LoVo (cell line): ENCODE measurements at regions not wholly inside any gene's neighbourhood (a gene's known extent, or its start where the extent isn't known, plus 50 kb on each side); places are given as distances from the start of the nearest gene placed in this dataset.
"Not testable (repeated sequence)": the region's sequence is repeated elsewhere in the genome, so short reads cannot be mapped to it uniquely, and the experiment has no call there.

Source experiments
- DNase-seq: peaks from one replicate; pipeline ENCODE4 v3.0.0-alpha.2; 2016; ENCODE audit warnings: low spot score

- DNase-seq, result not testable (repeated sequence)
These were observed 621.9 kb upstream of the NRP1 start for GRCh38 chr10:33956322-33956721.

DNA sequence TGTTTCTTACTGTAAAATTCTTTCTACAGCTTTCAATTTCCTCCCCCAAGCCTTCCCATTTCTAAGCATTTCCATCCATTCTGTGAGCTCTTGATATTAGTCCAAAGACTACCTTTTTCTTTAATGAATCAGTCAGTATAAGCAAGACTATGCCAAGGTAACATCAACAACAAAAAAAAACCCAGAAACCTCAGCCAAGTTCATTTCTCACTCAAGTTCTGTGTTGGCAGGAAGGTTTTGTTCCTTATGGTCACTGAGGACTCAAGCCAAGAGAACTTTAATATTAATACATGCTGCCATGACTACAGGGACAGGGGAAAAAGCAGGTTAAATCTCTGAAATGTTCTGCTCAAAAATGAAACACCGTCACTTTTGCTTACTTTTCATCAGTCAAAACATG, 621.2 kb upstream of the NRP1 start:
- no peak for DNase-seq

- no peak for DNase-seq
These were observed 618.4 kb upstream of the NRP1 start for GRCh38 chr10:33952692-33953360.

DNA sequence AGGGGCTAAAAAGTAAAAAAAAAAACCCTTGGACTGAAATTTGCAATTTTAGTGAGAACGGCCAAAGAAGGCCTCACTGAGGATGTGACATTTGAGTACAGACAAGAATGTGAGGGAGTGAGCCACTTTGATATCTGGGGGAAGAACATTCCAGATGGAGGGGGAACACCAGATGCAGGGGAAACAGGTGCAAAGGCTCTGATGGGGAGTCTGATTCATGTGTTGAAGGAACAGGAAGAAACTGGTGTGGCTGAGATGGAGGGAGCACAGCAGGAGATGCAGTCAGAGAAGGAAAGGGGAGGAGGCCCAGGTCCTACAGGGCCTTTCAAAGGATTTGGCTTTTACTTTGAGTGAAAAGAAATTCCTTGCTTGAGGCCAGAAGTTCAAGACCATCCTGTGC, 615.7 kb upstream of the NRP1 start:
- DNase-seq, result no peak

- DNase-seq, result no peak
These were observed 613.1 kb upstream of the NRP1 start for GRCh38 chr10:33947544-33947943.

DNA sequence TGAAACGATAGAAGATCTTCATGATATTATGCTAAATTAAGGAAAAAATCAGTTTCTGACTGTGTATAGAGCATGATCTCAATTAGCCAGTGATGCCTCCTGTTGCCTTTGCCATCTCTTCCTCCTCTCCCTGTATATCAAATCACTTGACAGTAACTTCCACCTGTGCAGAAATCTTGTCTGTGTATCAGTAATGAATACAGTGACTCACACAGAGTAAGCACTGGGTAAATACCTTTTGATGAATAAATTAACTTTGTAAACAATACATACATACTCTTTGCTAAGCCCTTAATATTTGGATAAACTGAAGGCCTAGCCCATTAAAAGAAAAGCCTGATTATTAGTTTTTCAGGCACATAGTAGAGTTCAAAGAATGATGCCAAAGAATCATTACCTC, 610.6 kb upstream of the NRP1 start:
- no peak for DNase-seq

- DNase-seq, result no peak
These were observed 608.0 kb upstream of the NRP1 start for GRCh38 chr10:33942508-33942907.

DNA sequence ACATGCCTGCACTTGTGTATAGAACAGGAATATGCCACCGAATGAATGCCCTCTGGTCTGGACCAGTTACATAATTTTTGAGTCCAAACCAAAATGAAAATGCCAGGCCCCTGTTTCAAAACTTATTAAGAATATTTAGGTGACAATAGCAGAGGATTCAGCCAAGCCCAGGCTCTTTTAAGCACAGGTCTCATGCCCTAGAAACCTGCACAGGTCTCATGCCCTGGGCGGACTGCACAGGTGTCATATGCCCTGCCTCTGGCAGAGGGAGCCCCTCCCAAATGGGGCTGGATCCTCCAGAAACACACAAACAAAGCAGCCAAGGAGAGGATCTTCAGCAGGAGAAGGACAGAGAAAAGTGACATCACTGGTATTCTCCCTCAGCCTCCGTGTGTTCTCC, 605.4 kb upstream of the NRP1 start:
- DNase-seq, result no peak

DNA sequence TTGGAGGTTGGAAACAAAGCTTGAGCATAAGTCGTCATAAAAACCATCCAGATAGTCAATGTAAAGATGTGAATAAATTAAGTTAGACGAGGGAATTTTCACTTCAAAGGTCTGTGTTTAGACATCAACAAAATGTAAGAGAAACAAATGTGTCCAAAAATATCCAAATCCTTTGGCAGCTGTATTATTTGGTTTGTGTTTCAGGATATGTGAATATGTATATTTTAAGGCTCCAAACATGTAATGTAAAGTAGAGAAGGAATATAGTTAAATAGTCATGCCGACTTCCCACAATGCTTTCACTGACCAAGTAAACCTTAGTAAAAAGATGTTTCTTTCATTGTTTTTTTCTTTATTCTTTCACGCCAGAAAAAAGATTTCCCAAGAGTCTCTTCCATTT, 604.9 kb upstream of the NRP1 start:
- no peak for DNase-seq

GRCh38 chr10:33938001-33938400, 603.5 kb upstream of the NRP1 start:
- no peak for DNase-seq

GRCh38 chr10:33937036-33937730, 602.7 kb upstream of the NRP1 start:
- no peak for DNase-seq

- DNase-seq, result no peak
These were observed 600.9 kb upstream of the NRP1 start for GRCh38 chr10:33935350-33935749.

DNA sequence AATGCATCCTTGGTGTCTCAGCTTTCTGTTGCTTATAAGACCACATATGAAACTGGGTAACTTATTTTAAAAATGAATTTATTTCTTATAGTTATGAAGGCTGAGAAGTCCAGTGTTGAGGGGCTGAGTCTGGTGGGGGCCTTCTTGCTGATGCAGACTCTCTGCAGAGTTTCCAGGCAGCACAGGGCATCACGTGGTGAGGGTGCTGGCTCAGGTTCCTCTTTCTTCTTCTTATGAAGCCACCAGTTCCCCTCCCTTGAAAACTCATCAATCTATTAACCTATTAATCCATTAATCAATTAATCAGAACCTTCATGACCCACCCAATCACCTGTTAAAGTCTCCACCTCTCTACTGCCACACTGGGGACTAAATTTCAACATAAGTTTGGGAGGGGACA, 595.6 kb upstream of the NRP1 start:
- no peak for DNase-seq

DNA sequence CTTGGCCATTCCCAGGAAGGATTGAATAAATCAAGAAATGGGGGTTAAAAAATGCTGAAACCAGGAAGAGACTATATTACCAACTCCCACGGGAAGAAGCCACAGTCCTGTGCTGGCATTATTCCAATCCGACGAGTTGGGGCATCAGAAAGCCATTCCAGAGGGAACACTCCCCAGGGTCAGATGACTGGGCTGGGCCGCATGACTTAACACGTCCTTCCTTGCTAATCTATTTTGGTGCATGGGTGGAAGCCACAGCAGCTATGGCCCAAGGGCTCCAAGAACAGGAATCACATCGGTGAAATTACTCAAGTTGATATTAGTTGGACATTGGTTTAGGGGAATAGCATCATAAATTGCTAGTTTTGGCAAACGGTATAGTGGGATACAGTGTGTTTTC, 592.9 kb upstream of the NRP1 start:
- DNase-seq, result no peak

- no peak for DNase-seq
These were observed 587.6 kb upstream of the NRP1 start for GRCh38 chr10:33921970-33922605.

DNA sequence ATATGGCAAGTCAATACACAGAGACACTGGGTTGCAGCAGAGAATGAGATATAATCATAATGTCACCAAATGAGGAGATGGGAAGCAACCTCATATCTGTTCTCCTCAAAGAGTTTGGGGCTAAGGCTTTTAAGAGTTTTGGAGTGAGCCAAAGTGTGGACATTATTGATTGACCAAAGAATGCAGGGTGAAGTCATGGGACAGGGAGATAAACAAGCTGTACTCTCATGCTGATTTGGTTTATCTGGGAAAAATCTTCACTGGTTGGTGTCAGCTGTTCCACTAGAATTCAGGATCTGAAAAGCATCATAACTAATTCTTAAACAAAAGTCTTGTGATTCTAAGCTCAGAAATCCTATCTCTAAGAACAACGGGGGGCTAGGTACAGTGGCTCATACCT, 585.9 kb upstream of the NRP1 start:
- DNase-seq, result no peak

- DNase-seq, result no peak
These were observed 584.8 kb upstream of the NRP1 start for GRCh38 chr10:33919244-33919643.

GRCh38 chr10:33917069-33917780, 582.8 kb upstream of the NRP1 start:
- DNase-seq, result no peak

GRCh38 chr10:33914746-33915145, 580.3 kb upstream of the NRP1 start:
- no peak for DNase-seq

GRCh38 chr10:33913194-33913593, 578.7 kb upstream of the NRP1 start:
- no peak for DNase-seq

DNA sequence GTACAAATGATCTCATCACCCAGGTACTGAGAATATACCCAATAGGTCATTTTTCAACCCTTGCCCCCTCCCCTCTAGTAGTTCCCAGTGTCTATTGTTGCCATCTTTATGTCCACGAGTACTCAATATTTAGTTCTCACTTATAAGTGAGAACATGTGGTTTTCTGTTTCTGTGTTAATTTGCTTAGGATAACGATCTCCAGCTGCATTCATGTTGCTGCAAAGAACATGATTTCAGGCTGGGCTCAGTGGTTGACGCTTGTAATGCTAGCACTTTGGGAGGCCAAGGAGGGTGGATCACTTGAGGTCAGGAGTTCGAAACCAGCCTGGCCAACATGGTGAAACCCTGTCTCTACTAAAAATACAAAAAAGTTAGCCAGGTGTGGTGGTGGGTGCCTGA, 575.0 kb upstream of the NRP1 start:
- DNase-seq, result not testable (repeated sequence)

DNA sequence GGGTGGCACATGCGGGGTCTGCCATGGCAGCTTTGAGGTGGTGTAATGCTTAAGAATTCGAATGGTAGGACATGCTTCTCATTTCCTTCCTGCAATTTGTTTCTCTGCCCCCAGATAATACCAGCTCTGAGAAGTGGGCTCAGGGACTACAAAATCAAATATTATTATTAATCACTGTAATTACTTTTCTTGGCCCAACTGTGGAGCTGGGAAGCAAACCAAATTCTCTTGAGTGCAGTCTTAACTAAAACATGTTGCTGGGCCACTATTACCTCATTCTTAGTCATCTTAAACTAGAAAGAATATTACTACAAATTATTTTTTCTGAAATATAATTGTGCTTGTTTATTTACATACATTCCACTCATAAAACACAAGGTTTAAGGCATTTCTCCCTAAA, 566.7 kb upstream of the NRP1 start:
- DNase-seq, result no peak

DNA sequence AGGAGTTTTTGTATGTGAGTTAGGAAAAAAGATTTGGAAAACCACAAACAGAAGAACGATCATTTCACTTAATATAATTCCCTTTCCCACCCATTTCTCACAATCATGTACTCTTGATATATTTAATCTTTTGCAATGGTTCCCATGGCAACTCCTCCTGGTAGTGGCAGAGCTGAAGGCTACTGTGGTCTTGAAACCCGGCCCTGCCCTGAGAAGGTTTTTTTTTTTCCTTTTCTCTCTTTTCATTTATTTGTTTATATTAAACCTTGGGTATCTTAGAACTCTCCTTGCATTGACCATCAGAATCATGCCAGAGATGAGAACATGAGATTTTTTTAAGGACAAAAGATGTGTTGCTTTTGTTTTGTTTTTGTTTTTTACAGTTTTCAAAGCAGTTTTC, 566.1 kb upstream of the NRP1 start:
- no peak for DNase-seq
